ENCODE measurements at regions not wholly inside any gene's neighbourhood (a gene's known extent, or its start where the extent isn't known, plus 50 kb on each side); places are given as distances from the start of the nearest gene placed in this dataset.

GRCh38 chr14:98082833-98083232 lies 1189.2 kb downstream of the BCL11B start:
- no peaks in the 10 kb centered on the region for H3K4me1 ChIP-seq (ENCODE audit: control insufficient read depth, insufficient read depth, low read length)
- Mint-ChIP-seq H3K4me3 (no peak overlapping the region), H3K9me3 (no peaks in the 10 kb centered on the region), H3K27me3 (ENCODE audit: low read depth in 2 of 2) (peaks cover 40 to 72% of the 10 kb centered on the region in 2 donors), H3K4me1 (peaks cover 0 to 3% of the 10 kb centered on the region in 2 donors), H3K27ac (no peak overlapping the region), H3K36me3 (no peaks in the 10 kb centered on the region)
- WGBS (ENCODE audit: insufficient coverage): 83% methylated on average over 1 of the region's 1 CpG
- no peak overlapping the region for H3K4me3 ChIP-seq (ENCODE audit: low read length)
- intact Hi-C loops (cut with micrococcal nuclease): no loop called here
- no peak for DNase-seq
- no peaks in the 10 kb centered on the region for H3K36me3 ChIP-seq (ENCODE audit: control insufficient read depth, insufficient read depth, low read length)
- no peak overlapping the region for H3K27ac ChIP-seq (ENCODE audit: low read length)
- no peaks in the 10 kb centered on the region for H3K9me3 ChIP-seq (ENCODE audit: control insufficient read depth, insufficient read depth, low read length)
- H3K27me3 ChIP-seq (ENCODE audit: control insufficient read depth, insufficient read depth, low read length): no peaks in the 10 kb centered on the region
- no peak for ATAC-seq
- TF ChIP-seq, protein P1, sequence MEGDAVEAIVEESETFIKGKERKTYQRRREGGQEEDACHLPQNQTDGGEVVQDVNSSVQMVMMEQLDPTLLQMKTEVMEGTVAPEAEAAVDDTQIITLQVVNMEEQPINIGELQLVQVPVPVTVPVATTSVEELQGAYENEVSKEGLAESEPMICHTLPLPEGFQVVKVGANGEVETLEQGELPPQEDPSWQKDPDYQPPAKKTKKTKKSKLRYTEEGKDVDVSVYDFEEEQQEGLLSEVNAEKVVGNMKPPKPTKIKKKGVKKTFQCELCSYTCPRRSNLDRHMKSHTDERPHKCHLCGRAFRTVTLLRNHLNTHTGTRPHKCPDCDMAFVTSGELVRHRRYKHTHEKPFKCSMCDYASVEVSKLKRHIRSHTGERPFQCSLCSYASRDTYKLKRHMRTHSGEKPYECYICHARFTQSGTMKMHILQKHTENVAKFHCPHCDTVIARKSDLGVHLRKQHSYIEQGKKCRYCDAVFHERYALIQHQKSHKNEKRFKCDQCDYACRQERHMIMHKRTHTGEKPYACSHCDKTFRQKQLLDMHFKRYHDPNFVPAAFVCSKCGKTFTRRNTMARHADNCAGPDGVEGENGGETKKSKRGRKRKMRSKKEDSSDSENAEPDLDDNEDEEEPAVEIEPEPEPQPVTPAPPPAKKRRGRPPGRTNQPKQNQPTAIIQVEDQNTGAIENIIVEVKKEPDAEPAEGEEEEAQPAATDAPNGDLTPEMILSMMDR (IDR thresholded peaks at IDR 0.05): no peak

- TF ChIP-seq, protein P1 (IDR thresholded peaks at IDR 0.05): no peak
- H3K4me1 Mint-ChIP-seq: no peaks in the 10 kb centered on the region
- no peaks in the 10 kb centered on the region for H3K36me3 ChIP-seq (ENCODE audit: control insufficient read depth, insufficient read depth, low read length)
- H3K36me3 Mint-ChIP-seq: no peaks in the 10 kb centered on the region
- no peaks in the 10 kb centered on the region for H3K27me3 ChIP-seq (ENCODE audit: control insufficient read depth, insufficient read depth, low read length)
- no peak overlapping the region for H3K27ac ChIP-seq (ENCODE audit: low read length)
- H3K27me3 Mint-ChIP-seq (ENCODE audit: low read depth in 2 of 2): peaks cover 36 to 71% of the 10 kb centered on the region in 2 donors
- intact Hi-C loops (cut with micrococcal nuclease): no loop called here
- no peak overlapping the region for H3K4me3 ChIP-seq (ENCODE audit: low read length)
- ATAC-seq (no peak), DNase-seq (no peak)
- H3K4me3 Mint-ChIP-seq: no peak overlapping the region
- H3K4me1 ChIP-seq (ENCODE audit: control insufficient read depth, insufficient read depth, low read length): no peaks in the 10 kb centered on the region
- no peak overlapping the region for H3K27ac Mint-ChIP-seq
- H3K9me3 Mint-ChIP-seq: no peaks in the 10 kb centered on the region
- WGBS (ENCODE audit: insufficient coverage): no CpG with 5 or more reads among the region's 1 CpG
- H3K9me3 ChIP-seq (ENCODE audit: control insufficient read depth, insufficient read depth, low read length): no peaks in the 10 kb centered on the region
Observed at GRCh38 chr14:98085751-98086150, 1186.2 kb downstream of the BCL11B start.

DNA sequence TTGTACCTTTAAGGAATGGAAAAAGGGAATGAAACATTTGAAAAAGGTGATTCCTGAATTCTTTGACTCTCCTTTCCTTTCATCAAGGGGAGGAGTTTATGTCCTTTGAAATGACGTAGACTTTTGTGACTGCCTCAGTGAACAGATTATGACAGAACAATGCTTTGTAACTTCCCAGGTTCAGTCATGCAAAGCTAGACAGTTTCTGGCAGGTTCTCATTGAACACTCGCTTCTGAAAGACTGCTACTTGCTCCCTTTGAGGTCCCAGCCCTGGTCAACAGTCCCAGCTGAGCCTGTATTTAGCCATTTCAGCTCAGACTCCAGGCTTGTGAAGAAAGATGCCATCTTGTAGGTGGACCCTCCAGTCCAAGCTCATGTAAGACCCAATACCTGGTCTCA lies 1178.9 kb downstream of the BCL11B start:
- no peak for ATAC-seq
- TF ChIP-seq, protein P1 (IDR thresholded peaks at IDR 0.05): no peak
- intact Hi-C loops (cut with micrococcal nuclease): no loop called here
- Mint-ChIP-seq H3K27ac (no peak overlapping the region), H3K36me3 (no peaks in the 10 kb centered on the region), H3K4me3 (no peak overlapping the region), H3K4me1 (no peaks in the 10 kb centered on the region), H3K9me3 (no peaks in the 10 kb centered on the region), H3K27me3 (ENCODE audit: low read depth in 2 of 2) (peaks cover 41 to 59% of the 10 kb centered on the region in 2 donors)
- DNase-seq: no peak
- Histone ChIP-seq H3K27ac (ENCODE audit: low read length) (no peak overlapping the region), H3K4me1 (ENCODE audit: control insufficient read depth, insufficient read depth, low read length) (no peaks in the 10 kb centered on the region), H3K36me3 (ENCODE audit: control insufficient read depth, insufficient read depth, low read length) (no peaks in the 10 kb centered on the region), H3K27me3 (ENCODE audit: control insufficient read depth, insufficient read depth, low read length) (no peaks in the 10 kb centered on the region), H3K9me3 (ENCODE audit: control insufficient read depth, insufficient read depth, low read length) (peaks cover 3% of the 10 kb centered on the region), H3K4me3 (ENCODE audit: low read length) (no peak overlapping the region)
- 89% methylated on average over 2 of the region's 2 CpGs for WGBS (ENCODE audit: insufficient coverage)

GRCh38 chr14:98099527-98099926 lies 1172.5 kb downstream of the BCL11B start:
- 74% methylated on average over 2 of the region's 2 CpGs for WGBS (ENCODE audit: insufficient coverage)
- intact Hi-C loops (cut with micrococcal nuclease): no loop called here
- Histone ChIP-seq H3K9me3 (ENCODE audit: control insufficient read depth, insufficient read depth, low read length) (no peaks in the 10 kb centered on the region), H3K4me3 (ENCODE audit: low read length) (no peak overlapping the region), H3K36me3 (ENCODE audit: control insufficient read depth, insufficient read depth, low read length) (no peaks in the 10 kb centered on the region), H3K27ac (ENCODE audit: low read length) (no peak overlapping the region), H3K4me1 (ENCODE audit: control insufficient read depth, insufficient read depth, low read length) (no peaks in the 10 kb centered on the region), H3K27me3 (ENCODE audit: control insufficient read depth, insufficient read depth, low read length) (no peaks in the 10 kb centered on the region)
- TF ChIP-seq, protein P1 (IDR thresholded peaks at IDR 0.05): no peak
- peaks cover 0 to 6% of the 10 kb centered on the region in 2 donors for H3K4me1 Mint-ChIP-seq
- no peaks in the 10 kb centered on the region for H3K36me3 Mint-ChIP-seq
- no peak for ATAC-seq
- H3K4me3 Mint-ChIP-seq: no peak overlapping the region
- peaks cover 43 to 63% of the 10 kb centered on the region in 2 donors for H3K27me3 Mint-ChIP-seq (ENCODE audit: low read depth in 2 of 2)
- no peaks in the 10 kb centered on the region for H3K9me3 Mint-ChIP-seq
- DNase-seq: no peak
- H3K27ac Mint-ChIP-seq: no peak overlapping the region
